ENCODE measurements at regions not wholly inside any gene's neighbourhood (a gene's known extent, or its start where the extent isn't known, plus 50 kb on each side); places are given as distances from the start of the nearest gene placed in this dataset.

- TF ChIP-seq CTCF (IDR thresholded peaks at IDR 0.05) (no peak), POLR2A (IDR thresholded peaks at IDR 0.05) (no peak), POLR2AphosphoS5 (IDR thresholded peaks at IDR 0.05) (no peak)
Observed at GRCh38 chr9:71361357-71361756, 239.9 kb upstream of the TRPM3 start.
